ENCODE measurements at regions not wholly inside any gene's neighbourhood (a gene's known extent, or its start where the extent isn't known, plus 50 kb on each side); places are given as distances from the start of the nearest gene placed in this dataset.

GRCh38 chr2:217186152-217186551 is 326.3 kb upstream of the TNP1 start:
- no TSS peak for BruUV-seq (replicated peaks)
- no peak overlapping the region for H2AFZ ChIP-seq (ENCODE audit: low read length)
- ChIA-PET CTCF (ENCODE audit: low intra/inter-chr PET ratio, low total read pairs) (no interaction called here), POLR2A (no interaction called here)
- no peaks in the 10 kb centered on the region for H3K4me1 ChIP-seq (ENCODE audit: insufficient read depth, low read length)
- H3K9ac ChIP-seq (ENCODE audit: insufficient read depth, low read depth, low read length): no peak overlapping the region
- no peaks in the 10 kb centered on the region; a peak in 1 of 5 replicates for H3K27me3 ChIP-seq (ENCODE audit: control insufficient read depth in 1 of 2, insufficient read depth in 2 of 2, low read length in 2 of 2)
- DNase-seq (ENCODE audit: low spot score) (no peak), FAIRE-seq (no peak), ATAC-seq (no peak)
- no peak overlapping the region for H3K4me2 ChIP-seq (ENCODE audit: low read depth, low read length)
- no peaks in the 10 kb centered on the region for H3K36me3 ChIP-seq (replicated peaks in 1 of 2; ENCODE audit: control insufficient read depth in 1 of 2, insufficient read depth in 2 of 2, low read length in 2 of 2)
- no peaks in the 10 kb centered on the region for H3K9me3 ChIP-seq (ENCODE audit: low read length)
- TF ChIP-seq TP53 (CRISPR knock-in tag; conservative IDR thresholded peaks at IDR 0.05) (no peak), CTCF (CRISPR knock-in tag; IDR thresholded peaks at IDR 0.05) (no peak), ZNF598 (CRISPR knock-in tag; IDR thresholded peaks at IDR 0.05; ENCODE audit: borderline replicate concordance) (no peak), PHB2 (IDR thresholded peaks at IDR 0.05; ENCODE audit: partially characterized antibody) (no peak), POGZ (CRISPR knock-in tag; IDR thresholded peaks at IDR 0.05) (no peak), ZKSCAN1 (IDR thresholded peaks at IDR 0.05; ENCODE audit: low read length) (no peak), ZNF550 (CRISPR knock-in tag; IDR thresholded peaks at IDR 0.05; ENCODE audit: borderline replicate concordance) (no peak), NFATC3 (CRISPR knock-in tag; IDR thresholded peaks at IDR 0.05) (no peak), NFKBIZ (CRISPR knock-in tag; IDR thresholded peaks at IDR 0.05) (no peak), CENPX (CRISPR knock-in tag; IDR thresholded peaks at IDR 0.05) (no peak), HNRNPUL1 (IDR thresholded peaks at IDR 0.05; ENCODE audit: low read depth, low read length) (no peak), ZFP41 (CRISPR knock-in tag; IDR thresholded peaks at IDR 0.05; ENCODE audit: borderline replicate concordance) (no peak), ZNF382 (CRISPR knock-in tag; IDR thresholded peaks at IDR 0.05; ENCODE audit: borderline replicate concordance) (no peak), ZNF543 (CRISPR knock-in tag; IDR thresholded peaks at IDR 0.05) (no peak), ZNF704 (CRISPR knock-in tag; IDR thresholded peaks at IDR 0.05; ENCODE audit: borderline replicate concordance) (no peak), TCF7L2 (IDR thresholded peaks at IDR 0.05; ENCODE audit: low read depth, low read length) (no peak), FOSL1 (CRISPR knock-in tag; IDR thresholded peaks at IDR 0.05; ENCODE audit: borderline replicate concordance) (no peak), NFIB (CRISPR knock-in tag; IDR thresholded peaks at IDR 0.05; ENCODE audit: borderline replicate concordance) (no peak)
- no peak overlapping the region for H3K4me3 ChIP-seq (replicated peaks in 1 of 3; ENCODE audit: insufficient read depth in 1 of 3, low read depth in 2 of 3, low read length in 3 of 3)
- H3K79me2 ChIP-seq (ENCODE audit: insufficient read depth, low read length): no peaks in the 10 kb centered on the region
- H4K20me1 ChIP-seq (ENCODE audit: insufficient read depth, low read length): no peaks in the 10 kb centered on the region
- intact Hi-C loops (cut with micrococcal nuclease; ENCODE audit: unreplicated experiment): no loop called here
- WGBS (ENCODE audit: low lambda C conversion rate): 48% methylated on average over 6 of the region's 6 CpGs
- in situ Hi-C loops (cut with HindIII; ENCODE audit: extremely low pct_ligation_motif_present, low pct_unique_long_range_greater_than_20kb): no loop called here
- H3K27ac ChIP-seq (ENCODE audit: extremely low read length, insufficient read depth, low read length): no peak overlapping the region
